OCI-LY7 (cell line): ENCODE measurements at regions not wholly inside any gene's neighbourhood (a gene's known extent, or its start where the extent isn't known, plus 50 kb on each side); places are given as distances from the start of the nearest gene placed in this dataset.

Experiments
- BruUV-seq: library from RNA; stranded (reverse); fragments of 400-500 nt; replicated peaks from 2 replicates; lab custom pipeline; 2021; lab: Mats Ljungman, UMichigan
- CTCF ChIA-PET: fragments of 300-600 bp; sonication (Branson Sonifier 250); formaldehyde crosslinking; loops from one replicate; lab custom pipeline; 2022; ENCODE audit warnings: antibody characterized with exemption; ENCODE audit not compliant: unreplicated experiment; lab: Charles Lee
- POLR2A ChIA-PET: fragments of 300-600 bp; sonication (Branson Sonifier 250); formaldehyde crosslinking; loops from one replicate; lab custom pipeline; 2022; ENCODE audit warnings: antibody characterized with exemption; lab: Charles Lee
- DNase-seq: peaks from one replicate; pipeline ENCODE4 v3.0.0-alpha.2; 2015; ENCODE audit warnings: low spot score
- H2AFZ ChIP-seq: fragments of 200-600 bp; sonication (generic), shearing (Covaris generic); 2 replicates; pipeline ENCODE4 v1.6.1; 2014; ENCODE audit warnings: mild to moderate bottlenecking, antibody characterized with exemption, low read length, moderate library complexity
- H3K27ac ChIP-seq: fragments of 200-600 bp; sonication (generic); 2 replicates; pipeline ENCODE4 v1.5.1; 2014; ENCODE audit warnings: mixed run types, low read depth, mild to moderate bottlenecking, moderate library complexity, low read length, inconsistent platforms; ENCODE audit not compliant: poor library complexity, severe bottlenecking
- H3K36me3 ChIP-seq: fragments of 200-600 bp; sonication (generic); 2 replicates; pipeline ENCODE4 v1.6.1; 2014; ENCODE audit warnings: mild to moderate bottlenecking, antibody characterized with exemption, low read length, moderate library complexity, mixed read lengths; ENCODE audit not compliant: insufficient read depth
- H3K4me1 ChIP-seq: fragments of 200-600 bp; sonication (generic); 2 replicates; pipeline ENCODE4 v1.5.1; 2014; ENCODE audit warnings: mild to moderate bottlenecking, low read length; ENCODE audit not compliant: insufficient read depth, poor library complexity, severe bottlenecking
- H3K4me2 ChIP-seq: fragments of 200-600 bp; sonication (generic); 2 replicates; pipeline ENCODE4 v1.6.1; 2014; ENCODE audit warnings: mild to moderate bottlenecking, low read length
- H3K4me3 ChIP-seq: fragments of 200-600 bp; sonication (generic); 2 replicates; pipeline ENCODE4 v1.5.1; 2014; ENCODE audit warnings: mild to moderate bottlenecking, low read depth, low read length; ENCODE audit not compliant: poor library complexity, severe bottlenecking
- H3K79me2 ChIP-seq: fragments of 200-600 bp; sonication (generic); 2 replicates; pipeline ENCODE4 v1.6.1; 2016; ENCODE audit warnings: low read depth, mild to moderate bottlenecking, low read length, moderate library complexity, mixed read lengths; ENCODE audit not compliant: insufficient read depth
- H3K9me2 ChIP-seq: fragments of 200-600 bp; sonication (generic); 2 replicates; pipeline ENCODE4 v1.6.1; 2016; ENCODE audit warnings: mild to moderate bottlenecking, low read length, mixed read lengths; ENCODE audit not compliant: insufficient read depth
- H3K9me3 ChIP-seq: fragments of 200-600 bp; sonication (generic); 2 replicates; pipeline ENCODE4 v1.6.1; 2014; ENCODE audit warnings: mild to moderate bottlenecking, mixed run types, low read length, mixed read lengths
- H4K20me1 ChIP-seq: fragments of 200-600 bp; sonication (generic); 2 replicates; pipeline ENCODE4 v1.6.1; 2014; ENCODE audit warnings: mild to moderate bottlenecking, antibody characterized with exemption, low read length, moderate library complexity, mixed read lengths; ENCODE audit not compliant: insufficient read depth
- CTCF ChIP-seq: fragments of 200-600 bp; sonication (generic); conservative IDR thresholded peaks from 2 replicates; pipeline ENCODE4 v1.5.1; 2014; ENCODE audit warnings: mild to moderate bottlenecking, antibody characterized with exemption, low read length, moderate library complexity, mixed read lengths
- EZH2phosphoT487 ChIP-seq: fragments of 200-600 bp; sonication (generic); IDR thresholded peaks from 2 replicates; pipeline ENCODE4 v1.6.1; 2018; ENCODE audit warnings: low read depth, borderline replicate concordance, mild to moderate bottlenecking, mixed run types, antibody characterized with exemption, low read length, moderate library complexity, mixed read lengths
- intact Hi-C: fragments of 100-400 bp; cut with micrococcal nuclease; formaldehyde crosslinking; loops from one replicate; pipeline ENCODE4 v1.10.0; 2022; ENCODE audit not compliant: unreplicated experiment

- intact Hi-C loops, result no loop called here
- no peak overlapping the region for H3K27ac ChIP-seq
- H3K4me2 ChIP-seq, result no peak overlapping the region
- ChIA-PET POLR2A (interaction anchor here (0.8 kb wide), 1 partner anchor 441 kb away, joined by 3 read pairs; no protein-coding TSS in a partner anchor), CTCF (no interaction called here)
- H2AFZ ChIP-seq, result no peak overlapping the region
- H3K4me3 ChIP-seq, result no peak overlapping the region
- no peaks in the 10 kb centered on the region for H3K9me2 ChIP-seq
- DNase-seq, result no peak
- no peaks in the 10 kb centered on the region for H3K36me3 ChIP-seq
- H3K9me3 ChIP-seq, result no peaks in the 10 kb centered on the region
- no peaks in the 10 kb centered on the region for H3K4me1 ChIP-seq
- no TSS peak for BruUV-seq
- no peaks in the 10 kb centered on the region for H3K79me2 ChIP-seq
- no peaks in the 10 kb centered on the region for H4K20me1 ChIP-seq
- TF ChIP-seq CTCF, result no peak
- no peak for TF ChIP-seq EZH2phosphoT487
Observed at GRCh38 chr6:133165235-133165634, 75.9 kb upstream of the EYA4 start.

- Histone ChIP-seq H3K4me3 (no peak overlapping the region), H3K36me3 (no peaks in the 10 kb centered on the region), H3K9me2 (no peaks in the 10 kb centered on the region), H2AFZ (no peak overlapping the region), H4K20me1 (no peaks in the 10 kb centered on the region), H3K79me2 (no peaks in the 10 kb centered on the region), H3K27ac (no peak overlapping the region), H3K4me1 (no peaks in the 10 kb centered on the region), H3K4me2 (no peak overlapping the region), H3K9me3 (no peaks in the 10 kb centered on the region)
- intact Hi-C loops, result no loop called here
- no peak for TF ChIP-seq CTCF
- TF ChIP-seq EZH2phosphoT487, result no peak
- ChIA-PET CTCF (no interaction called here), POLR2A (no interaction called here)
- BruUV-seq, result no TSS peak
- DNase-seq, result no peak
Observed at GRCh38 chr6:133166766-133167165, 74.4 kb upstream of the EYA4 start.

- no TSS peak for BruUV-seq
- no peak for DNase-seq
- Histone ChIP-seq H3K4me3 (no peak overlapping the region), H3K4me1 (no peaks in the 10 kb centered on the region), H3K9me3 (no peaks in the 10 kb centered on the region), H4K20me1 (no peaks in the 10 kb centered on the region), H3K27ac (no peak overlapping the region), H3K4me2 (no peak overlapping the region), H2AFZ (no peak overlapping the region), H3K79me2 (no peaks in the 10 kb centered on the region), H3K36me3 (no peaks in the 10 kb centered on the region), H3K9me2 (no peaks in the 10 kb centered on the region)
- CTCF ChIA-PET, result no interaction called here
- intact Hi-C loops, result no loop called here
- TF ChIP-seq EZH2phosphoT487 (no peak), CTCF (no peak)
- POLR2A ChIA-PET, result interaction anchor here (0.8 kb wide), 1 partner anchor 13 kb away, joined by 4 read pairs; no protein-coding TSS in a partner anchor
Observed at GRCh38 chr6:133169901-133170300, 71.3 kb upstream of the EYA4 start.
